Central memory CD8-positive, alpha-beta T cell (primary cell): ENCODE measurements at regions not wholly inside any gene's neighbourhood (a gene's known extent, or its start where the extent isn't known, plus 50 kb on each side); places are given as distances from the start of the nearest gene placed in this dataset.
"Not testable (repeated sequence)": the region's sequence is repeated elsewhere in the genome, so short reads cannot be mapped to it uniquely, and the experiment has no call there.

ENCODE experiments used
- ATAC-seq: fragments of 150-1000 bp; cut with Tn5 transposase; replicated peaks from 2 replicates; pipeline ENCODE4 v1.10.0; 2022; ENCODE audit warnings: mild to moderate bottlenecking, moderate FRiP score, moderate number of reproducible peaks; ENCODE audit not compliant: poor library complexity, severe bottlenecking; ENCODE audit errors: extremely low read depth
- DNase-seq, 2 donors: peaks; one replicate each; pipeline ENCODE4 v3.0.0; 2021; ENCODE audit warnings: low spot score in 2 of 2
- H3K27ac Mint-ChIP-seq: one replicate; pipeline ENCODE4 v1.8.0; 2022; ENCODE audit warnings: low read depth, mild to moderate bottlenecking, moderate library complexity, mixed read lengths
- H3K27me3 Mint-ChIP-seq: one replicate; pipeline ENCODE4 v1.8.0; 2022; ENCODE audit warnings: mixed read lengths
- H3K36me3 Mint-ChIP-seq: one replicate; pipeline ENCODE4 v1.8.0; 2022; ENCODE audit warnings: mild to moderate bottlenecking, moderate library complexity, mixed read lengths; ENCODE audit not compliant: insufficient read depth
- H3K4me1 Mint-ChIP-seq: one replicate; pipeline ENCODE4 v1.8.0; 2022; ENCODE audit warnings: mixed read lengths
- H3K4me3 Mint-ChIP-seq: one replicate; pipeline ENCODE4 v1.8.0; 2022; ENCODE audit warnings: mild to moderate bottlenecking, moderate library complexity, mixed read lengths
- H3K9me3 Mint-ChIP-seq: one replicate; pipeline ENCODE4 v1.8.0; 2022; ENCODE audit warnings: mixed read lengths

DNA sequence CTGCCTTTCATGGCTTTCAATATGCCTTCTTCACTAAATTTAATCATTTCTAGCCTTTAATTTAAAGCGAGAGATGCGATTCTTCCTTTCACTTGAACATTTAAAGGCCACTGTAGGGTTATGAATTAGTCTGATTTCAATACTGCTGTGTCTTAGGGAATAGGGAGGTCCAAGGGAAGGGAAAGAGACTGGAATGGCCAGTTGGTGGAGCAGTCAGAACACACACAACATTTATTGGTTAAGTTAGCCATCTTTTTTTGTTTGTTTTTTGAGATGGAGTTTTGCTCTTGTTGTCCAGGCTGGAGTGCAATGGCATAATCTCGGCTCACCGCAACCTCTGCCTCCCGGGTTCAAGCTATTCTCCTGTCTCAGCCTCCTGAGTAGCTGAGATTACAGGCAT is 662.5 kb upstream of the LUZP2 start:
- DNase-seq, H3K4me1 Mint-ChIP-seq, H3K27me3 Mint-ChIP-seq, H3K36me3 Mint-ChIP-seq, ATAC-seq, H3K27ac Mint-ChIP-seq, H3K4me3 Mint-ChIP-seq: not testable (repeated sequence)
- peaks cover 23% of the 10 kb centered on the region for H3K9me3 Mint-ChIP-seq

GRCh38 chr11:23836981-23837380 is 659.9 kb upstream of the LUZP2 start:
- Mint-ChIP-seq H3K4me3 (no peak overlapping the region), H3K27me3 (no peaks in the 10 kb centered on the region), H3K27ac (no peak overlapping the region), H3K4me1 (no peaks in the 10 kb centered on the region), H3K9me3 (peaks cover 23% of the 10 kb centered on the region), H3K36me3 (peaks cover 2% of the 10 kb centered on the region)
- ATAC-seq (no peak), DNase-seq (no peak)

- peaks cover 4% of the 10 kb centered on the region for H3K36me3 Mint-ChIP-seq
- H3K4me1 Mint-ChIP-seq, result no peaks in the 10 kb centered on the region
- ATAC-seq (no peak), DNase-seq (no peak)
- peaks cover 33% of the 10 kb centered on the region for H3K9me3 Mint-ChIP-seq
- H3K27me3 Mint-ChIP-seq, result no peaks in the 10 kb centered on the region
- no peak overlapping the region for H3K27ac Mint-ChIP-seq
- H3K4me3 Mint-ChIP-seq, result no peak overlapping the region
Measured at GRCh38 chr11:23840872-23841271, 656.0 kb upstream of the LUZP2 start.

DNA sequence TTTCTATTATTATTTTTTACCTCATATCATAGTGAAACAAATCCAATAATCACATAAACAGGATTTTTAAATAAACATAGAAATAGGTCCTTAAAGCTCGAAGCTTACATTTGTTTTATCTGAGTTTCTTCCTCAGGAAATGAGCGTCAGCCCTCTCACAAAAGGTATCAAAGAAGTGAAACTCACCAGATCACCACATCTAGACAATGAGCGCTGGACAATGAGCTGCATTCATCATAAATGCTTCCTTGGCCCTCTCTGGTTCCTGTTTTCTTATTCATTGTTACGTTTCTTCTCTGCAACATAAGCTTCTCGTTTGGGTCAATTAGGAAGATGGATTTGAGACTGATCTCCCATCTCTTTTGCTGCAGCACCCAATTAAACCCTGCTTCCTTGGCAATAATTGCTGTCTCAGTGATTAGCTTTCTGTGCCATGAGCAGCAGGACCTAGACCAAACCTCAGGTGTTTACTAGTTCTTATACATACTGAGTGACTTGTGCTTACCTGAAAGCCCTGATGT is 649.9 kb upstream of the LUZP2 start:
- ATAC-seq, result no peak
- Mint-ChIP-seq H3K9me3 (peaks cover 38% of the 10 kb centered on the region), H3K4me3 (no peak overlapping the region), H3K4me1 (no peaks in the 10 kb centered on the region), H3K27ac (no peak overlapping the region), H3K27me3 (no peaks in the 10 kb centered on the region), H3K36me3 (peaks cover 1% of the 10 kb centered on the region)
- DNase-seq, result no peak

DNA sequence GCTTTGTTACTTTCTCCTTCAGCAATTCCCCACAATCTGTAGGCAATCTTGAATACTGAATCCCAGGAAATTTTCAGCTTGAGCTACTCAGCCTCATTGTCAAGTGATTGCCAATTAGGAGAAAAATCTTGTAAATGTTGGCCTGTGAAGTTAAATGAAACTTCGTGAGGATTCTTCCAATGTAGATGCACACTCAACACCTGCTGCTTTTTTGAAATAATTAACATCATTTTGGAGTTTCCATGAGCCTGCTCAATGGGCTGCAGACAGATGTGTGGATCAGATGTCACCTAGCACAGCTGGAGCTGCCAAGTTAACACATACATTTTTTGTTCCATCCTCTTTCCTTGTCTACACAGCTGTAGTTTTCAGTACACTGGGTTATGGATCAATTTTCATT is 645.6 kb upstream of the LUZP2 start:
- H3K9me3 Mint-ChIP-seq, result peaks cover 16% of the 10 kb centered on the region
- no peaks in the 10 kb centered on the region for H3K36me3 Mint-ChIP-seq
- no peak overlapping the region for H3K27ac Mint-ChIP-seq
- ATAC-seq (no peak), DNase-seq (no peak)
- no peak overlapping the region for H3K4me3 Mint-ChIP-seq
- no peaks in the 10 kb centered on the region for H3K4me1 Mint-ChIP-seq
- no peaks in the 10 kb centered on the region for H3K27me3 Mint-ChIP-seq

- H3K27me3 Mint-ChIP-seq, result no peaks in the 10 kb centered on the region
- H3K36me3 Mint-ChIP-seq, result no peaks in the 10 kb centered on the region
- no peaks in the 10 kb centered on the region for H3K4me1 Mint-ChIP-seq
- ATAC-seq (no peak), DNase-seq (no peak)
- no peaks in the 10 kb centered on the region for H3K9me3 Mint-ChIP-seq
- H3K4me3 Mint-ChIP-seq, result no peak overlapping the region
- no peak overlapping the region for H3K27ac Mint-ChIP-seq
Measured at GRCh38 chr11:23856654-23857053, 640.2 kb upstream of the LUZP2 start.

GRCh38 chr11:23859087-23859486 is 637.8 kb upstream of the LUZP2 start:
- no peaks in the 10 kb centered on the region for H3K36me3 Mint-ChIP-seq
- ATAC-seq, result no peak

GRCh38 chr11:23861615-23862014 is 635.2 kb upstream of the LUZP2 start:
- no peaks in the 10 kb centered on the region for H3K27me3 Mint-ChIP-seq
- H3K36me3 Mint-ChIP-seq, result no peaks in the 10 kb centered on the region
- peaks cover 6% of the 10 kb centered on the region for H3K9me3 Mint-ChIP-seq
- no peak overlapping the region for H3K27ac Mint-ChIP-seq
- no peak for DNase-seq
- no peaks in the 10 kb centered on the region for H3K4me1 Mint-ChIP-seq
- no peak for ATAC-seq
- no peak overlapping the region for H3K4me3 Mint-ChIP-seq

More at GRCh38 chr11:23859087-23859486, 637.8 kb upstream of the LUZP2 start:
- no peak overlapping the region for H3K27ac Mint-ChIP-seq
- no peaks in the 10 kb centered on the region for H3K4me1 Mint-ChIP-seq
- no peaks in the 10 kb centered on the region for H3K27me3 Mint-ChIP-seq
- no peak for DNase-seq
- no peak overlapping the region for H3K4me3 Mint-ChIP-seq
- peaks cover 6% of the 10 kb centered on the region for H3K9me3 Mint-ChIP-seq

DNA sequence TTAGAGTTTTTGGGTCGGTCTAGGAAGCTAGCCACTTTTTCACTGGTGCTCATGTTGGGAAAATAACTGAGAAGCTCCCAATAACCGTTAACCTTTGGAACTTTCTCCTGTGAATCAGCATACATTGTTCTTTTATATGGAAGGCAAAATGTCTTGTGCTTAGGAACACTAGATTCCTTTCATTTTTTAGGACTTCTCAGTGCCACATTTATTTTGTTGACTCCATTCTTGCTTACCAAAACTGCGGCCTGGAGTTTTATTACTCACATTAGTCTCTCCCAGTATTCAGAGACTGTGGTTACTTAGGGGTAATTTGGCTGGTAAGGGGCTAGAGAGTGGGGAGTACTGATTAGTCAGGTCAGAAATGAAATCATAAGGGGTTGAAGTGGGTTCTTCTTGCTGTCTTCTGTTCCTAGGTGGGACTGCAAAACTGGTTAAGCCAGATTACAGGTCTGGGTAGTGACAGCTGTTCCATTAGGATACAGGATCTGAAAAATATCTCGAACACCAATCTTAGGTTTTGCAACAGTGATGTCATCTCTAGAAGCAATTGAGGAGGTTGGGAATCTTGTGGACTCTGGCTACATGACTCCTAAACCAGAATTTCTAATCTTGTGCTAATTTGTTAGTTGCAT is 631.4 kb upstream of the LUZP2 start:
- Mint-ChIP-seq H3K9me3 (peaks cover 14% of the 10 kb centered on the region), H3K27ac (no peak overlapping the region), H3K4me1 (no peaks in the 10 kb centered on the region), H3K36me3 (no peaks in the 10 kb centered on the region), H3K4me3 (no peak overlapping the region), H3K27me3 (no peaks in the 10 kb centered on the region)
- DNase-seq, result no peak
- no peak for ATAC-seq

GRCh38 chr11:23866641-23867040 is 630.2 kb upstream of the LUZP2 start:
- Mint-ChIP-seq H3K4me1 (no peaks in the 10 kb centered on the region), H3K27ac (no peak overlapping the region), H3K27me3 (no peaks in the 10 kb centered on the region), H3K4me3 (no peak overlapping the region), H3K36me3 (no peaks in the 10 kb centered on the region), H3K9me3 (peaks cover 22% of the 10 kb centered on the region)
- DNase-seq (no peak), ATAC-seq (no peak)

- ATAC-seq (no peak), DNase-seq (no peak)
- no peaks in the 10 kb centered on the region for H3K27me3 Mint-ChIP-seq
- H3K4me3 Mint-ChIP-seq, result no peak overlapping the region
- peaks cover 21% of the 10 kb centered on the region for H3K9me3 Mint-ChIP-seq
- no peaks in the 10 kb centered on the region for H3K4me1 Mint-ChIP-seq
- H3K36me3 Mint-ChIP-seq, result no peaks in the 10 kb centered on the region
- H3K27ac Mint-ChIP-seq, result no peak overlapping the region
Measured at GRCh38 chr11:23869671-23870070, 627.2 kb upstream of the LUZP2 start.

- H3K36me3 Mint-ChIP-seq, result peaks cover 1% of the 10 kb centered on the region
- H3K4me1 Mint-ChIP-seq, result no peaks in the 10 kb centered on the region
- ATAC-seq (no peak), DNase-seq (no peak)
- H3K27ac Mint-ChIP-seq, result no peak overlapping the region
- no peak overlapping the region for H3K4me3 Mint-ChIP-seq
- H3K9me3 Mint-ChIP-seq, result peaks cover 21% of the 10 kb centered on the region
- H3K27me3 Mint-ChIP-seq, result no peaks in the 10 kb centered on the region
Measured at GRCh38 chr11:23873406-23873805, 623.4 kb upstream of the LUZP2 start.

- Mint-ChIP-seq H3K4me1 (no peaks in the 10 kb centered on the region), H3K4me3 (no peak overlapping the region), H3K36me3 (peaks cover 1% of the 10 kb centered on the region), H3K9me3 (peaks cover 14% of the 10 kb centered on the region), H3K27me3 (no peaks in the 10 kb centered on the region), H3K27ac (no peak overlapping the region)
- DNase-seq (no peak), ATAC-seq (no peak)
Measured at GRCh38 chr11:23875176-23875850, 621.5 kb upstream of the LUZP2 start.
